CD4-positive, alpha-beta T cell treated with Interleukin-10 for 1 hour (primary cell): ENCODE measurements at regions not wholly inside any gene's neighbourhood (a gene's known extent, or its start where the extent isn't known, plus 50 kb on each side); places are given as distances from the start of the nearest gene placed in this dataset.
A peak's percentile ranks its signal among the peaks of the same experiment; 100 is the strongest.

Source experiments
- DNase-seq: peaks from one replicate; pipeline ENCODE4 v3.0.0-alpha.2; 2020

- no peak for DNase-seq
Observed at GRCh38 chr13:44263751-44264620, 109.6 kb upstream of the SERP2 start.

GRCh38 chr13:44266305-44266704 lies 107.3 kb upstream of the SERP2 start:
- DNase-seq, result no peak

GRCh38 chr13:44266772-44267171 lies 106.9 kb upstream of the SERP2 start:
- DNase-seq, result no peak

GRCh38 chr13:44267203-44267602 lies 106.4 kb upstream of the SERP2 start:
- DNase-seq, result no peak

GRCh38 chr13:44267980-44268379 lies 105.6 kb upstream of the SERP2 start:
- DNase-seq, result no peak

- DNase-seq, result no peak
Observed at GRCh38 chr13:44268980-44269379, 104.6 kb upstream of the SERP2 start.

GRCh38 chr13:44270150-44270549 lies 103.5 kb upstream of the SERP2 start:
- no peak for DNase-seq

- DNase-seq, result no peak
Observed at GRCh38 chr13:44271031-44271455, 102.6 kb upstream of the SERP2 start.

- DNase-seq, result no peak
Observed at GRCh38 chr13:44271473-44271872, 102.2 kb upstream of the SERP2 start.

- DNase-seq, result no peak
Observed at GRCh38 chr13:44271915-44272341, 101.7 kb upstream of the SERP2 start.

GRCh38 chr13:44272692-44273091 lies 100.9 kb upstream of the SERP2 start:
- no peak for DNase-seq

GRCh38 chr13:44273216-44273615 lies 100.4 kb upstream of the SERP2 start:
- no peak for DNase-seq

- peak; percentile 83 for DNase-seq
Observed at GRCh38 chr13:44273991-44274770, 99.4 kb upstream of the SERP2 start.

GRCh38 chr13:44274771-44275205 lies 98.8 kb upstream of the SERP2 start:
- DNase-seq, result peak; percentile 33

GRCh38 chr13:44275381-44275780 lies 98.2 kb upstream of the SERP2 start:
- no peak for DNase-seq

- no peak for DNase-seq
Observed at GRCh38 chr13:44276061-44276460, 97.6 kb upstream of the SERP2 start.

- no peak for DNase-seq
Observed at GRCh38 chr13:44277459-44277858, 96.2 kb upstream of the SERP2 start.

- DNase-seq, result no peak
Observed at GRCh38 chr13:44278166-44278565, 95.5 kb upstream of the SERP2 start.

GRCh38 chr13:44280456-44280855 lies 93.2 kb upstream of the SERP2 start:
- DNase-seq, result no peak

- no peak for DNase-seq
Observed at GRCh38 chr13:44281252-44282000, 92.2 kb upstream of the SERP2 start.

- DNase-seq, result no peak
Observed at GRCh38 chr13:44283600-44283999, 90.0 kb upstream of the SERP2 start.

- no peak for DNase-seq
Observed at GRCh38 chr13:44287958-44288357, 85.7 kb upstream of the SERP2 start.

- DNase-seq, result no peak
Observed at GRCh38 chr13:44292545-44292944, 81.1 kb upstream of the SERP2 start.
